GM06990 (cell line): ENCODE measurements at regions not wholly inside any gene's neighbourhood (a gene's known extent, or its start where the extent isn't known, plus 50 kb on each side); places are given as distances from the start of the nearest gene placed in this dataset.

Experiments
- DNase-seq: peaks from one replicate; pipeline ENCODE4 v3.0.0-alpha.2; 2011; ENCODE audit not compliant: insufficient read length; ENCODE audit errors: extremely low read depth
- H3K27me3 ChIP-seq: replicated peaks from 2 replicates; pipeline ENCODE4 v1.6.0; 2011; ENCODE audit warnings: low read length; ENCODE audit not compliant: control insufficient read depth, insufficient read depth
- H3K36me3 ChIP-seq: 2 replicates; pipeline ENCODE4 v1.5.1; 2011; ENCODE audit warnings: low read length; ENCODE audit not compliant: control insufficient read depth, insufficient read depth
- H3K4me3 ChIP-seq: replicated peaks from 2 replicates; pipeline ENCODE4 v1.5.1; 2011; ENCODE audit warnings: low read depth, mild to moderate bottlenecking, control low read depth, low read length
- CTCF ChIP-seq: IDR thresholded peaks from 2 replicates; pipeline ENCODE4 v1.5.1; 2011; ENCODE audit warnings: low read length, control low read depth, mild to moderate bottlenecking, inconsistent platforms; ENCODE audit not compliant: insufficient read depth, poor library complexity, severe bottlenecking

DNA sequence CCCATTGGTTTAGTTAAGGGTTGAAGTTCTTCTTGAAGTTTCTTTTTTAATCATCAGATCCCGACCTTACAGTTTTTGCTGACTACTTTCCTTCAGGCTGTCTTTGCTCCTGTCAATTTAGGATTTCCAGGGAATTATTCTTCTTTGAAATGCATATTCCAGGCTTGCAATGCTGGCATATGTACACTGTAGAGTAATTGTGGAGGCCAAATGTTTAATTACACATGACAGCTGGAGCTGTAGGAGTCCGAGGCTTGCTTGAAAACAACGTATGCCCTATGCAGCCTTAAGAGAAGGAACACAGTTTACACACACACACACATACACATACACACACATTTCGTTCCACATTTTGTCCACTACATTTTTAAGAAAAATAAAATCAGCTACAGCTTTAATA, 602.3 kb downstream of the TMEM182 start:
- Histone ChIP-seq H3K4me3 (no peak overlapping the region), H3K27me3 (no peaks in the 10 kb centered on the region), H3K36me3 (no peaks in the 10 kb centered on the region)
- no peak for TF ChIP-seq CTCF
- DNase-seq = no peak

DNA sequence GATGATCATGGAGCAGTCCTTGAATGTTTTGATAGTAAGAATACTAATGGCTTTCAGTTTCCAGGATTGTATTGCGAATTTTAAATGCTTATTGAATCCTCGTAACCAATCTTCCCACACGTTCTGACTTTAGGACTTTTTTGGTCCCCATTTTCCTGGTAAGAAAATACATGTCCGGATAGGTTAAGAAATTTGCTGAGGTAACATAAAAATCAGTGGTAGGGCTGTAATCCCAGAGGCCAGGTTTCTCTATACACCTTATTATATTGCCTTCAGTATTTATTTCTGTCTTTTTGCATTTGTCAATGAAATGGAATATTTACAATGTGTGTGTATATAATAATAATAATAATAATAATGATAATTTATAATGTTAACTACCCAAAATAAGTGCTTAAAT, 603.2 kb downstream of the TMEM182 start:
- DNase-seq = no peak
- no peak for TF ChIP-seq CTCF
- H3K27me3 ChIP-seq = no peaks in the 10 kb centered on the region
- no peak overlapping the region for H3K4me3 ChIP-seq
- no peaks in the 10 kb centered on the region for H3K36me3 ChIP-seq

DNA sequence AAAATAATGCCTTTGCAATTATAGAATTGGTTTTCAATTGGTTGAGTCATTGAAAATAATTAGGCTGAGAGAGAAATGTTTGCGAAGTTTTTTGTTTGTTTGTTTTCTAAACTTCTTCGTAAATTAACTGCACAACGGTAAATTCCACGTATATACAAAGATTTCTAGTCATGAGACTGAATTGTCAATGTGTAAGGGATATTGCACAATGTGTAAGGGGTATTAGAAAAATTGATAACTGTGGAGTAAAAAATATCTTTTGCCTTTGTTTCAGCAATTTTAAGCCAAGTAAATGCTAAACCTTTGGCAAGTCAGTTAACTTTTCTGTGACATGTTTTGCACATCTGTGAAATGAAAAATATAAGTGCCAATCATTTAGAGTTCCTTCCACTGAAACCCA, 606.0 kb downstream of the TMEM182 start:
- no peak for DNase-seq
- no peaks in the 10 kb centered on the region for H3K27me3 ChIP-seq
- no peak for TF ChIP-seq CTCF
- H3K4me3 ChIP-seq = no peak overlapping the region
- no peaks in the 10 kb centered on the region for H3K36me3 ChIP-seq

DNA sequence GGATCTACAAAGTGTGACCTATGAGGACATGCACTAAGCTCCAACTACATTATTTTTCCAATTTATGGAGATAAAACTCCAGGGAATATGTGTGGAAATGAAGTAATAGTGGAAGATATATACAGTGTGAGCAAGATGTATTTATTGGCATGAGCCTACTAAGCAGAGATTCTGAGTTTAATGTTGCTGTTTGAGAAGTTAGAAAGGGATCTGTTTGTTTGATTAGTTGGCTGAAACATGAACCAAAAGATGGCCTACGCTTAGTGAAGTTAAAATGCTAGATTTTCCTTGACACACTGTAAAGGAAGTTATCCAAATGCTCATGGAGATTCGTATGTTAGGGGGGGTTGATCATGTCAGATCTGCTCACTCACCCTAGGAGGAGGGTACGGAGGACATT, 621.7 kb downstream of the TMEM182 start:
- Histone ChIP-seq H3K4me3 (no peak overlapping the region), H3K27me3 (no peaks in the 10 kb centered on the region), H3K36me3 (no peaks in the 10 kb centered on the region)
- TF ChIP-seq CTCF = no peak
- DNase-seq = no peak

GRCh38 chr2:103386872-103387271, 625.0 kb downstream of the TMEM182 start:
- DNase-seq = no peak

More at GRCh38 chr2:103386872-103387271, 625.0 kb downstream of the TMEM182 start:
- no peak for TF ChIP-seq CTCF
- H3K4me3 ChIP-seq = no peak overlapping the region
- H3K36me3 ChIP-seq = no peaks in the 10 kb centered on the region
- no peaks in the 10 kb centered on the region for H3K27me3 ChIP-seq
